ENCODE measurements at regions not wholly inside any gene's neighbourhood (a gene's known extent, or its start where the extent isn't known, plus 50 kb on each side); places are given as distances from the start of the nearest gene placed in this dataset.

GRCh38 chr4:154961263-154961662, 180.2 kb downstream of the RBM46 start:
- TF ChIP-seq CTCF (IDR thresholded peaks at IDR 0.05) (no peak), ZFX (IDR thresholded peaks at IDR 0.05; ENCODE audit: borderline replicate concordance) (no peak)
